ENCODE measurements at regions not wholly inside any gene's neighbourhood (a gene's known extent, or its start where the extent isn't known, plus 50 kb on each side); places are given as distances from the start of the nearest gene placed in this dataset.
"Not testable (repeated sequence)": the region's sequence is repeated elsewhere in the genome, so short reads cannot be mapped to it uniquely, and the experiment has no call there.

DNA sequence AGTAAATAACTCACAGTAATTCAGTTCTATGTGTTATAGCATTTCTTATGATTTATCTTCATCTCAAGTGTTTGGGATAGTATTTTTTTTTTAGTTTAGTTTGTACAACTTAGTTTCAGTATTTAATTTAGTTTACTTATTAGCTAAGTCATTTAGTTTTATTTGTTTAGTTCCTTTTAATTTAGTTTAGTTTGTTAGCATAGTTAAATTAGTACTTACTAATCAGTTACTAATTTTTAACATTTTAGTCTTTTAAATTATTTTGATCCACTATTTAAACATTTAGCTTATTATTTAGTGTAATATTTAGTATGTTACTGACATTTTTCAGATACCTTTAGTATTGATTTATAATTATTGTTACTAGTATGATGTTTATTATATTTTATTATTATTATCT lies 85.2 kb upstream of the SIPA1L2 start:
- DNase-seq, result no peak

DNA sequence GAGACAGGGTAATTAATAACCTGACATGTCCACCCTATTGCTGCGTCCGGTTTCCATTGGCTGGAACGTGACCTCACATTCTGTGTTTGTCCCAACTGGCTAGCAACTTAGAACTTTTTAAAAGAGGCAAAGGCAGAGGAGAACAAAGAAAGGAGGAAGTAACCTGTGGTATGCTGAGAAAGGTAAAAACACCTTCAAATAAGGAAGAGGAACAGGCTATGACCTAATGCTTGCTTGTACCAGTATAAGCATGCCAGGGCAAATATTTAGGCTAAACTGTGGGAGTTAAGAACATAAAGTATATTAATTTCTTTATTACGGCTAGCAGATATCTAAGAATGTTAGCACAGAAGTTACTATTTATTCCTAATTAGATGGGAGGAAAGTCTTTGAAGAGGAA lies 87.3 kb upstream of the MAP10 start:
- DNase-seq, result not testable (repeated sequence)

DNA sequence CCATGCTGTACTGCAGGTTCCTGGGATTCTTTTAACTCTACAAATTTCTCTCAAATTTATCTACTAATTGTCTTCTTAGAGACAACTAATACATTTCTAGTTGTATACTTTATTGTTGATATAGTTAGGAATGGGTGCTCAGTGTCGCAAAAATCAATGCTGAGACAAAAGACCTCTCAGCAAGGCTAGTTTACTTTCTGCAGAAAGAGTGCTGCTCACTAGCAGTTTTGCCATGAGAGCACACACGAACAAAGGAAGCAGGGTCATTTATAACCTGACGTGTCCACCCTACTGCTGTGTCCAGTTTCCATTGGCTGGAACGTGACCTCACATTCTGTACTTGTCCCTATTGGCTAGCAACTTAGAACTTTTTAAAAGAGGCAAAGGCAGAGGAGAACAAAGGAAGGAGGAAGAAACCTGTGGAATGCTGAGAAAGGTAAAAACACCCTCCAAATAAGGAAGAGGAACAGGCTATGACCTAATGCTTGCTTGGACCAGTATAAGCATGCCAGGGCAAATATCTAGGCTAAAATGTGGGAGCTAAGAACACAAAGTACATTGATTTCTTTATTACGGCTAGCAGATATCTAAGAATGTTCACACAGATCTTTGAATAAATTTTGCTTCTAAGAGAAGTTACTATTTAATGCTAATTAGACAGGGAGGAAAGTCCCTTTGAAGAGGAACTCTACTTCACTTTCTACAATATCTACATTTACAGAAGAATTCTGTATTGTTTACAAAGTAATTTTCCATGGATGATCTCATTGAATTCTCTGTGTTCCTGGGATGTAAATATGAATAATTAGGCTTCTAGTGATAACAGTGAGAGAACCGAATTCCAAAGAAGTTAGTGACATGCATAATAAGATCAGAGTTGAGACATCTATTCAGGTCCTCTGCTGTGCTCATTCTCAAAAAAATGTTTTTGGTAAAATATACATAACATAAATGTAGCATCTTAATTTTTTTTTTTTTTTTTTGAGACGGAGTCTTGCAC lies 86.0 kb upstream of the MAP10 start:
- DNase-seq, result no peak

DNA sequence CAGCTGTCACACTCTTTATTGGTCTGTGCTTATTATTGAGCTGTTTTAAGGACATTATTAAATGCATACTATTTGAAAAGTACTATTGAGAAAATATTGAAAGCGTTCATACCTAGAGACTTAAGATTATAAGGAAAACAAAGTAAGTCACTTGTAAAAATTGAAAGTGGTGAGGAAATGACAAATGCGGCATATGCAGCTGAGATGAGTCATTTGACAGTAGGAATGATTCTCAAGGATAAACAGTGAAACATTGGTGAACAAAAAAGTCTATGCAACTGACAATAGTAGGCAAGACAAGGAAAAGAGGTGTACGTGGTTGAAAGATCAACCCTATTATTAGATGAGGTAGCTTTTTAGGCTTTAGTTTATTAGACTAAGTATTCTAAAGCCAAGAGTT lies 82.6 kb upstream of the MAP10 start:
- no peak for DNase-seq

DNA sequence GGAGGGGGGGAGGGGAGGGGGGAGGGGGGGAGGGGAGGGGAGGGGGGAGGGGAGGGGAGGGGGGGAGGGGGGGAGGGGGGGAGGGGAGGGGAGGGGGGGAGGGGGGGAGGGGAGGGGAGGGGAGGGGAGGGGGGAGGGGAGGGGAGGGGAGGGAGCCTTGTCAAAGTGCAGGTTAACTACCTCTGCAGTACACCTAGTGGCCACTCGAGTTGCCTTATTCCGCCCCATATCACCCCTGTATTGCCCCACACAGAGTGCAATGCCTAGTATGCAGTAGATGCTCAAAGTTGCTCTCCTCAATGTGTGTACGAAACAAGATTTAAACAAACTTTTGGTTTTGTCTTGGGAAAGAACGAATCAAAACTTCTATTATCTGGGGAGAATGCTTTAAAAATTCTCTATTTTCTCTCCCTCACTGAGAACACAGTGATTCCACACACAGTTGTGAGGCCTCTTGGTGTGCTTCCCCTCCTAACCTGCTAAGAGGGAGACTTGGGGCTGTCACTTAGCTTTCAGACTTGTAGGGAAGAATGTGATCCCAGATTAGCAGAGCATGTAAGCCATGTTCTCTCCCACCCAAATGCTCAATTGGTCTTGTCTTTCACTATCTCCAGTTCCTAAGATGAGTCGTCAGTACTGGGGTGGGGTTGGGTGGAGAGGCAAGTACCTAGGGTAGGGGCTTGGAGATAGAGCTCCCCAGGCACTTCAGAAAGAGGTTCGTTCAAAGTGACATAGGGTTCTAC lies 79.7 kb upstream of the MAP10 start:
- DNase-seq, result no peak

DNA sequence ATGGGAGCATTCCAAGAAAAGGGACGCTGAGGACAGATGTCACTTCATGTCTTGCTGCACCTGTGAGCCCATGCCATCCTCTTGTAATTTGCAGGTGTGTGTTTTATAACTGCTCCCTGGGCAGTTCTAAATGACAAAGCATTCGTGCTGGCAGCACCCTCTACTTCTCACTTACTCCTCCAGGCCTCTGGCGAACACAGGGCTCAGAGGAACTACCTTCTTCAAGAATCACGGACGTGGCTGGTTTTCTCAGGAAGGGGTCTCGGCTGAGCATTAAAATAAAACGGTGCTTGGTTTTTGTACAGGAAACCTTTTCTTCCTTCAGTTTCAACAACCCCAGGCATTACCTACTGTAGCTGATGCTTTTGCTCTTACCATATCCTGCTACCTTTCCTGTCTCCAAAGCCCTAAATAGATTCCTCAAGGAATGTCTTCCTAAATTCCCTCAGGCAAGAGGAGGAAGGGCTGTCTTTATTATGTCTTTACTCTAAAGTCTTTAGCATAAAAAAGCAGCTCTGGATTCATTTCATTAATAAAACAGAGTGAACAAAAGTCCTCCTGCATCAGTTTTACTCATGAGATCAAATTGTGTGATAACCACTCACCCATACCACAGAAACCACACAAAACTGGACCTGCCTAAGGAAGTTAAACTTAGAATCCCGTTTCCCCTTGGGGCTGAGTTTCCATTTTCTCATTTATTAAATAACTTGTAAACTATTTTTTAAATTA lies 79.0 kb upstream of the MAP10 start:
- no peak for DNase-seq

DNA sequence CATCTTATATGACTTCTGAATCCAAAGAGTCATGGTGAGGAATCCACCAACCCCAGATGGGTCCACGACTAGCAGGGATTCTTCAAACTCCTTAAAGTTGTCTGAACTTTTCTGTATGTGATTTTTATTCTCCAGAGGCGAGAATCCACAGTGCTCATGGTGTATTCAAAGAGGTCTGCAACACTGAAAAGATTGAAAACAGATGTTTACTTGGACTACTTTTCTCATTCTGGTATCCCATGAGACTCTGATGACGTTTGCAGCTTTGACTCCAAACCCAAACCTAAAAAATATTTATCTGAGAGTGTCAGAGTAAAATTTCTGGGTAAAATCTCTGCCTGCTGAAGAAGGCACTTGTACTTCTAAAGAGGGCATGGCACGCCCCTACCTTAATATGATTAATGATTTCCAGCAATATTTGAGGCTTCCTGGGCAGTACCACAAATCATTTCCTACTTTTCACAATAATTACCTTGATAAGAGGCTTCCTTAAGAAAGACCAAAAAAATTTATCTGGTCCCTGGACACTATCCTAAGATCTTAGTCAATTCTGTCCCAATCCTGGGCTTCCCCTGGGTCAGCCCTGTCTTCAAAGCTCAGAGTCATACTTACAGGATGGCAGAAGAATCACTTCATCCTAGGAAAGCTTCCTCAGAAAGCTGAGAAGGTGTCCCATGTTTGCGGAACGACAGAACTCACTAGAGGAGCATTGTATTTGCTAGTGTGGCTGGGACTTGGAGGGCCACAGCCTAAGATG lies 76.5 kb upstream of the MAP10 start:
- no peak for DNase-seq

DNA sequence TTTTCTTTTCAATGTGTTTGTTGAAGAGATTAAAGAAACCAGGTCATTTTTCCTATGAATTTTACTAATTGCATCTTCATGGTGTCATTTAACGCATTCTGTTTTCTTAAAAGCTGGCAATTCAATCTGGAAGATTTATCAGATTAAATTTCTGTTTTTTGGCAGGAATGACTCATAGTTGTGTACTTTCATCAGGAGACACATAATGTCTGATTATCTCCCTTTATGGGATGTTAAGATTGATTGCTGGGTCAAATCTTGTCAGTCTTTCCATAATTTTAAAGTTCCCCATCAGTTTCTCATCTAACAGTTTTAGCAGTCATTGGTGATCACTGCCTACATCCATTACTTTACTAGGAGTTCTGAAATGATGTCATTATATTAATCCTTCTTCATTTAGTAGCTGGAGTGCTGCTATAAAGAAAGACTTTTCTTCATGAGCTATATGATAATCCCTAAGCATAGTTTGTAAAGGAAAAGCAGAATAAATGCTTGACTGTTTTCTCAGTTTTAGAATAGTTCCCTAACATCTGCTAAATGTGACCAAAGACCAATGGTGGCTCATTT lies 72.8 kb upstream of the MAP10 start:
- DNase-seq, result no peak

DNA sequence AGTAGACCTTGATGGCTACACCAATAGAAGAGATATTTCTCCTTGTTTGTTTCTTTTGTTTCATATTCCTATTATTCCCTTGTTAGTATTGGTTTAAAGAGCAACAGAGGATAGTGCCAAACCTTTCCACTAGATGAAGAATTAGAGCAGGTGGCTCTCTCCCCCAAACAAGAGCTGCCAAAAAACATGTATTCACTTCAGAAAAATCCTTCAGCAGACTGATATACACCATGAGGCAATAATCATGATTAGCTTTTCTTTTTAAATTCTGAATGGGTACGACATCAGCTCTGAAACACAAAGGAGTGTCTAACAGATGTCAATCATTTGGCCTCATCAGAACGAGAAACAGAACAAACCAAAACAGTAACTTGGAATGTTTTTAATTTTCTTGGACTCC lies 67.3 kb upstream of the MAP10 start:
- no peak for DNase-seq

DNA sequence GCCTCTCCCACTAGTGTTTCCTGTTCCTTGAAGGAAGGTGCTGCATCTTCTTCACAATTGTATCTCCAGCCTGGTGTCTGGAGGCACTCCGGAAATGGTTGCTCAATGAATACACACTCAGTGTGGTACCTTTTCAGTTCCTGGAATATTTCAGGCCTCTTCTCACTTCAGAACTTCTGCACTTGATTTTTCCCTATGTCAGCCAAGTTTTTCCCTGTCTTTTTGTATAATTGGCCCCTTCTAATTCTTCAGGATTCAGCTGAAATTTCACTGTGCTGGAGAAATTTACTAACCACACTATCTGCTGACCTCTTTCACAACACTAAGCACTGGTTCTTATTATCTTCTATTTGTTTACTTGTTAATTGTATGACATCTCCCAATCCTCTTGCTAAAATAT lies 61.2 kb upstream of the MAP10 start:
- no peak for DNase-seq

DNA sequence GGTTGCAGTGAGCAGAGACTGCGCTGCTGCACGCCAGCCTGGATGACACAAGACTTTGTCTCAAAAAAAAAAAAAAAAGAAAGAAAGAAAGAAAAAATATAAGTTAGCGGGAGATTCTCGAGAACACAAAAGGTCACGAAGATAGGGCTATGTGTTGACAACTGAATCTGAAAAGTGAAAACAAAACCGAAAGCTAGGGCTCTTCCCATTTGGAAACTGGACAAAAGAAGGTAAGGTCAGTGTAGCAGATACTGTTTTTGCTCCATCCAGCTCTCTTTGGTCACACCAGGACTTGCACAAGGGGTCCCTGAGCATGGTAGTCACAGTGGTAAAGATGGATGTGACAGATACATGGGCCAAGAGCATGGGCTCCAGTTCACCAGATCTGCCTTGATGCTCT lies 60.4 kb upstream of the MAP10 start:
- DNase-seq, result no peak

DNA sequence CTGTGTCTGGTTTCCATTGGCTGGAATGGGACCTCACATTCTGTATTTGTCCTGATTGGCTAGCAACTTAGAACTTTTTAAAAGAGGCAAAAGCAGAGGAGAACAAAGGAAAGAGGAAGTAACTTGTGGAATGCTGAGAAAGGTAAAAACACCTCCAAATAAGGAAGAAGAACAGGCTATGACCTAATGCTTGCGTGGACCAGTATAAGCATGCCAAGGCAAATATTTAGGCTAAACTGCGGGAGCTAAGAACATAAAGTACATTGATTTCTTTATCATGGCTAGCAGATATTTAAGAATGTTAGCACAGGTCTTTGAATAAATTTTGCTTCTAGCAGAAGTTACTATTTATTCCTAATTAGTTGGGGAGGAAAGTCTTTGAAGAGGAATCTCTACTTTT lies 59.5 kb upstream of the MAP10 start:
- not testable (repeated sequence) for DNase-seq

DNA sequence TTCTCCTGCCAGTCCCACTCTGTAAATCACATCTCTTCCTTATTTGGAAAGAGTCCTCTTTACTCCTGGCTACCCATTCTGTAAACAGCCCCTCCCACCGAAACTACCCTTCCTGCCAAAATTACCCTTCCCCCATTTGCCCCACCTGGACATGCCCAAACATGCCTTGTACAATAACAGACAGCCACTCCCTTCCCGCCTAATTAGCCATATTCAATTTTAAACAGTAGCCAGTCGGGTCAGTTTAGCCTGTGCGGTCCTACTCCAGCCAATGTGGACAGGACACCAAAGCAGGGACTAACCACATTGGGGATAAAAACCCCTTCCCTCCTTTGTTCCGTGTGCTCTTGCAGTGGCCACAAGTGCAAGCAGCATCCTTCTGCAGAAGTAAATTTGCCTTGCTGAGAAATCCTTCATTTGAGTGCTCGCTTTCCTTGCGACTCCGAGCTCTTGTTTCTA lies 56.3 kb upstream of the MAP10 start:
- no peak for DNase-seq

DNA sequence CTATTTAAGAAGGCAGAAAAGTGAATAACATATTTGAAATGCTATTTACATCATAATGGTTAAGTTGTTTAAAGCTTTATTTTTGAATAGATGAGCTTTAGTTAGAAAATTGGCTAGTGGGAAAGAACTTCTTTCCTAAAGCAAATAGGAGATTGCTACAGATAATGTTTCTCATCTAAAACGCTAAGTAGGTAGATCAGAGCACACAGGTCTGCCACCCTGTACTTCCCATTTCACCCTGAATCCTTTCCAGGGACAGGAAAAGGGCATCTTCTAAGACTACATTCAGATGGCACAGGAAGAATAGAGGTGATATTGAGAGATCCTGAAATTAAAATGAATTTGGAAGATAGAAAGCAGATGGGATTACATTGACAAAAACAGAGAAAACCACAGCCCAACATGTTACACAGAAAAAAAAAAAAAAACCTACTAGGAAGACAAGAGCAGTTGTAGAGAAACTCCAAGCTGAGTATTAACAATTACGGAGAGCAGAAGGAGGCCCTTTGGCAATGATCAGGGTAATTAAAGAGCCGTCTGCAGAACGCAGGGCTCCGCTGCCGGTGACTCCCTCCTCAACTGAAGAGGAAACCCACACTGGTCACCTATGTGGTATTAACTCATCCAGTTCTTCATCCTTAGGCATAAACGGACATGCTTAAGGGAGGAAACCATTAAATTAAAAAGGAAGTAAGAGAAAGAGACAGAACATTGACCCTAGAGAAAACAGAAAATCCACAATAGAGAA lies 53.6 kb upstream of the MAP10 start:
- no peak for DNase-seq

DNA sequence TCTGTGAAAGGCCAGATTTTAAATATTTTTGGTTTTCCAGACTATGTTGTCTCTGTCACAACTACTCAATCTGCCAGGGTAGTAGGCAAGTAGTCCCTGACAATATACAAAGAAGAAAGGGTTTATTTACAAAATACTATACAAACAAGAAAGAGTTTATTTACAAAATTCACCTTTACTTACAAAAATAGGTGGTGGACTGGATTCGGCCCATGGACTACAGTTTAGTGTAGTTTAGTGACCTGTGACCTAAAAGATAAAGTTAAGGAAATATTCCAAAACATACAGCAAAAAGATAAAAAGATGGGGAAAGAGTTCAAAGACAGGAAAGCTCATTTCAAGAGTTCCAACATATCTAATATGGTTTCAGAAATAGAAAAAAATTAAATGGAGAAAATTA lies 52.9 kb upstream of the MAP10 start:
- DNase-seq, result no peak

DNA sequence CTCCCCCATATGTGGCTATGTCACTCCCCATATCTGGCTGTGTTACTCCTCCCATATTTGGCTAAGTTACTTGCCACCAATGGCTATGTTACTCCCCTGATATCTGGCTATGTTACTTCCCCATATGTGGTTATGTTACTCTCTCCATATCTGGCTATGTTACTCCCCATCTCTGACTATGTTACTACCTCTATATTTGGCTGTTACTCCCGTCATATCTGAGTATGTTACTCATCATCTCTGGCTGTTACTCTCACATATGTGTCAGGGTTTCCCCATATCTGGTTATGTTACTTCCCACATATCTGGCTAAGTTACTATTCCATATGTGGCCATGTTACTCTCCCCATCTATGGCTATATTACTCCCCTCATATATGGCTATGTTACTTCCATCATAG lies 50.3 kb upstream of the MAP10 start:
- no peak for DNase-seq
